Mesendoderm (in vitro differentiated cells): ENCODE measurements at regions not wholly inside any gene's neighbourhood (a gene's known extent, or its start where the extent isn't known, plus 50 kb on each side); places are given as distances from the start of the nearest gene placed in this dataset.

Source experiments
- DNase-seq: peaks from one replicate; pipeline ENCODE4 v3.0.0; 2013
- H2AK5ac ChIP-seq: 2 replicates; pipeline ENCODE4 v1.6.1; 2013; ENCODE audit warnings: low read length, inconsistent platforms
- H2BK120ac ChIP-seq: 2 replicates; pipeline ENCODE4 v1.6.1; 2013; ENCODE audit warnings: low read depth, mild to moderate bottlenecking, low read length, moderate library complexity, mixed read lengths
- H2BK15ac ChIP-seq: replicated peaks from 2 replicates; pipeline ENCODE4 v1.6.1; 2013; ENCODE audit warnings: low read depth, mild to moderate bottlenecking, moderate library complexity
- H2BK5ac ChIP-seq: 2 replicates; pipeline ENCODE4 v1.6.1; 2013; ENCODE audit warnings: low read length, inconsistent platforms
- H3K18ac ChIP-seq: 2 replicates; pipeline ENCODE4 v1.6.1; 2013; ENCODE audit warnings: mild to moderate bottlenecking, low read length, mixed read lengths
- H3K23ac ChIP-seq: one replicate; pipeline ENCODE4 v1.6.1; 2013; ENCODE audit warnings: low read length
- H3K27ac ChIP-seq: 2 replicates; pipeline ENCODE4 v1.5.1; 2013; ENCODE audit warnings: low read depth, mild to moderate bottlenecking, inconsistent platforms, low read length, moderate library complexity
- H3K27me3 ChIP-seq: 2 replicates; pipeline ENCODE4 v1.6.1; 2013; ENCODE audit warnings: low read length, control low read depth, mild to moderate bottlenecking, inconsistent platforms; ENCODE audit not compliant: insufficient read depth, poor library complexity
- H3K36me3 ChIP-seq: 2 replicates; pipeline ENCODE4 v1.6.1; 2013; ENCODE audit warnings: low read length, inconsistent platforms; ENCODE audit not compliant: control insufficient read depth, insufficient read depth
- H3K4ac ChIP-seq: one replicate; pipeline ENCODE4 v1.6.1; 2013; ENCODE audit warnings: low read depth, mild to moderate bottlenecking, low read length, moderate library complexity
- H3K4me1 ChIP-seq: 2 replicates; pipeline ENCODE4 v1.6.1; 2013; ENCODE audit warnings: low read depth, low read length, inconsistent platforms; ENCODE audit not compliant: control insufficient read depth
- H3K4me2 ChIP-seq: 2 replicates; pipeline ENCODE4 v1.6.1; 2013; ENCODE audit warnings: low read length
- H3K4me3 ChIP-seq: 2 replicates; pipeline ENCODE4 v1.5.1; 2013; ENCODE audit warnings: mild to moderate bottlenecking, low read length
- H3K56ac ChIP-seq: one replicate; pipeline ENCODE4 v1.6.1; 2013; ENCODE audit warnings: low read length
- H3K79me1 ChIP-seq: 2 replicates; pipeline ENCODE4 v1.6.1; 2013; ENCODE audit warnings: low read length, inconsistent platforms
- H3K79me2 ChIP-seq: 2 replicates; pipeline ENCODE4 v1.6.1; 2013; ENCODE audit warnings: mild to moderate bottlenecking, low read length; ENCODE audit not compliant: control insufficient read depth, insufficient read depth
- H3K9ac ChIP-seq: 2 replicates; pipeline ENCODE4 v1.6.1; 2013; ENCODE audit warnings: low read length, inconsistent platforms
- H4K5ac ChIP-seq: one replicate; pipeline ENCODE4 v1.6.1; 2013; ENCODE audit warnings: low read length
- H4K8ac ChIP-seq: one replicate; pipeline ENCODE4 v1.6.1; 2013; ENCODE audit warnings: low read depth, mild to moderate bottlenecking, control low read depth, low read length, moderate library complexity
- WGBS: extraction: QIAGEN DNeasy Blood & Tissue Kit; methylation state at CpG from one replicate; pipeline ENCODE4 v1.1.7; 2013; ENCODE audit warnings: low lambda C conversion rate, missing lambda C conversion rate; ENCODE audit not compliant: insufficient coverage; ENCODE audit errors: extremely low coverage; 5-methylcytosine and 5-hydroxymethylcytosine counted together

DNA sequence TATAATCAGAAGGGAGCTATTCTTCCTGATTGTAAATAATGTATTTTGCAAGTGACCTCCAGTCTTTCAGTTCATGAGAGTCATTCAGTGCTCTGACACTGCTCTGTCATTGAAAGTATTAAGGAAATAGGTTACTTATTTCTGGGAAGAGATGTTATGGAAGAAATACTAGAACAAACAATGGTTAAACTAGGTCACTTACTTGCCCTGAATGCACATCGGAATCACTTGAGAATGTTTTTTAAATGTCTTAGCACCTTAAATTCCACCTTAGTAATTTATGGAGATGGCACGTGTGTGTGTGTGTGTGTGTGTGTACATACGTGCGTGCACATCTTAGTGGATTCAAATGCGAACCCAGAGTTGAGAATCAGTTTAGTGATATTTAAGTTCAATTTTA lies 126.6 kb upstream of the KCNH7 start:
- H3K4me3 ChIP-seq: no peak overlapping the region
- no peak overlapping the region for H3K27ac ChIP-seq
- no peak overlapping the region for H2AK5ac ChIP-seq
- H2BK15ac ChIP-seq: no peak overlapping the region
- no peak overlapping the region for H3K18ac ChIP-seq
- no peaks in the 10 kb centered on the region for H3K79me2 ChIP-seq
- H2BK120ac ChIP-seq: no peak overlapping the region
- no peak overlapping the region for H3K23ac ChIP-seq
- no peak overlapping the region for H3K4ac ChIP-seq
- no peaks in the 10 kb centered on the region for H3K36me3 ChIP-seq
- no CpG with 5 or more reads among the region's 5 CpGs for WGBS
- H3K4me1 ChIP-seq: no peaks in the 10 kb centered on the region
- H3K56ac ChIP-seq: no peak overlapping the region
- no peak for DNase-seq
- no peak overlapping the region for H4K8ac ChIP-seq
- no peak overlapping the region for H3K9ac ChIP-seq
- H3K79me1 ChIP-seq: no peaks in the 10 kb centered on the region
- no peak overlapping the region for H3K4me2 ChIP-seq
- no peak overlapping the region for H2BK5ac ChIP-seq
- no peaks in the 10 kb centered on the region for H3K27me3 ChIP-seq
- no peak overlapping the region for H4K5ac ChIP-seq

GRCh38 chr2:162964513-162964912 lies 125.9 kb upstream of the KCNH7 start:
- WGBS: no CpG with 5 or more reads among the region's 3 CpGs
- Histone ChIP-seq H3K18ac (no peak overlapping the region), H3K23ac (no peak overlapping the region), H3K9ac (no peak overlapping the region), H3K36me3 (no peaks in the 10 kb centered on the region), H3K27ac (no peak overlapping the region), H3K4me3 (no peak overlapping the region), H2BK15ac (no peak overlapping the region), H3K4me1 (no peaks in the 10 kb centered on the region), H3K79me1 (no peaks in the 10 kb centered on the region), H3K27me3 (no peaks in the 10 kb centered on the region), H3K79me2 (no peaks in the 10 kb centered on the region), H4K8ac (no peak overlapping the region), H3K56ac (no peak overlapping the region), H2AK5ac (no peak overlapping the region), H3K4ac (no peak overlapping the region), H2BK120ac (no peak overlapping the region), H2BK5ac (no peak overlapping the region), H4K5ac (no peak overlapping the region), H3K4me2 (no peak overlapping the region)
- no peak for DNase-seq

- no peak overlapping the region for H3K18ac ChIP-seq
- no peak overlapping the region for H3K27ac ChIP-seq
- H3K36me3 ChIP-seq: no peaks in the 10 kb centered on the region
- no peak overlapping the region for H3K4me2 ChIP-seq
- H3K56ac ChIP-seq: no peak overlapping the region
- H4K8ac ChIP-seq: no peak overlapping the region
- no peak overlapping the region for H3K4me3 ChIP-seq
- no peak overlapping the region for H2BK15ac ChIP-seq
- H2AK5ac ChIP-seq: no peak overlapping the region
- no peaks in the 10 kb centered on the region for H3K79me2 ChIP-seq
- H4K5ac ChIP-seq: no peak overlapping the region
- no peaks in the 10 kb centered on the region for H3K79me1 ChIP-seq
- no peak for DNase-seq
- no peak overlapping the region for H3K23ac ChIP-seq
- H3K4ac ChIP-seq: no peak overlapping the region
- no peak overlapping the region for H2BK120ac ChIP-seq
- no peaks in the 10 kb centered on the region for H3K4me1 ChIP-seq
- no peak overlapping the region for H3K9ac ChIP-seq
- H3K27me3 ChIP-seq: no peaks in the 10 kb centered on the region
- no peak overlapping the region for H2BK5ac ChIP-seq
These were observed 124.6 kb upstream of the KCNH7 start for GRCh38 chr2:162963156-162963555.

GRCh38 chr2:162945785-162946184 lies 107.2 kb upstream of the KCNH7 start:
- Histone ChIP-seq H3K4ac (no peak overlapping the region), H2BK120ac (no peak overlapping the region), H3K4me3 (no peak overlapping the region), H4K8ac (no peak overlapping the region), H3K4me1 (no peaks in the 10 kb centered on the region), H2AK5ac (no peak overlapping the region), H4K5ac (no peak overlapping the region), H2BK15ac (no peak overlapping the region), H3K9ac (no peak overlapping the region), H3K18ac (no peak overlapping the region), H3K23ac (no peak overlapping the region), H3K56ac (no peak overlapping the region), H3K27ac (no peak overlapping the region), H3K79me1 (no peaks in the 10 kb centered on the region), H3K79me2 (no peaks in the 10 kb centered on the region), H3K27me3 (no peaks in the 10 kb centered on the region), H3K4me2 (no peak overlapping the region), H3K36me3 (no peaks in the 10 kb centered on the region), H2BK5ac (no peak overlapping the region)
- WGBS: no CpG with 5 or more reads among the region's 2 CpGs
- no peak for DNase-seq

DNA sequence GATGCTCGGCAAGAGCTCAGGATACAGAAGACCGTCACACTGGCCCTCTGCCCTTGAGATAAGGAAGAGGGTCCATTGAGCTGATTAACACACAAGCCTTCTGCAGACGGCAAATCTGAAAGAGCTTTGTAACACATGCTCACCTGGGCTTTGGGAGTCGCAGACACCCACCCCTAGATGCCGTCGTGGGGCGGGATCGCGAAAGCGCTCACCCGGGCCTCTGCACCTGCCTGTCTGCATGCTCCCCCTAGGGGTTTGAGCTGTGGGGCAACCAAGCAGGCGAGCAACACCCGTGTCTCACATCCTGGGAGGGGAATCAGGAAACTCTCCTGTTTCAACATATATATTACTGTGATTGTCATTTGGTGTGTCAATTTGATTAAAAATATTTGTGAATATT lies 99.8 kb upstream of the KCNH7 start:
- Histone ChIP-seq H3K23ac (no peak overlapping the region), H2BK5ac (no peak overlapping the region), H3K56ac (no peak overlapping the region), H3K36me3 (no peaks in the 10 kb centered on the region), H3K4me1 (no peaks in the 10 kb centered on the region), H2BK15ac (no peak overlapping the region), H3K27ac (no peak overlapping the region), H4K5ac (no peak overlapping the region), H3K9ac (no peak overlapping the region), H2BK120ac (no peak overlapping the region), H3K4me2 (no peak overlapping the region), H3K4ac (no peak overlapping the region), H2AK5ac (no peak overlapping the region), H3K4me3 (no peak overlapping the region), H3K27me3 (no peaks in the 10 kb centered on the region), H3K79me2 (no peaks in the 10 kb centered on the region), H3K18ac (no peak overlapping the region), H3K79me1 (no peaks in the 10 kb centered on the region), H4K8ac (no peak overlapping the region)
- WGBS: no CpG with 5 or more reads among the region's 13 CpGs
- DNase-seq: peak; percentile 19

GRCh38 chr2:162934191-162934590 lies 95.6 kb upstream of the KCNH7 start:
- Histone ChIP-seq H3K4me2 (no peak overlapping the region), H3K9ac (no peak overlapping the region), H4K8ac (no peak overlapping the region), H3K4me1 (no peaks in the 10 kb centered on the region), H3K36me3 (no peaks in the 10 kb centered on the region), H3K23ac (no peak overlapping the region), H3K79me2 (no peaks in the 10 kb centered on the region), H3K4ac (no peak overlapping the region), H3K4me3 (no peak overlapping the region), H3K27ac (no peak overlapping the region), H3K18ac (no peak overlapping the region), H4K5ac (no peak overlapping the region), H3K79me1 (no peaks in the 10 kb centered on the region), H2BK120ac (no peak overlapping the region), H2AK5ac (no peak overlapping the region), H2BK5ac (no peak overlapping the region), H2BK15ac (no peak overlapping the region), H3K27me3 (no peaks in the 10 kb centered on the region), H3K56ac (no peak overlapping the region)
- peak; percentile 38 for DNase-seq
